Kidney capillary endothelial cell (primary cell): ENCODE measurements at regions not wholly inside any gene's neighbourhood (a gene's known extent, or its start where the extent isn't known, plus 50 kb on each side); places are given as distances from the start of the nearest gene placed in this dataset.

ENCODE experiments used
- DNase-seq: peaks from one replicate; pipeline ENCODE4 v3.0.0-alpha.2; 2018; ENCODE audit warnings: low spot score

- DNase-seq: no peak
Measured at GRCh38 chr22:49169074-49169744, 658.5 kb downstream of the BRD1 start.

GRCh38 chr22:49168219-49168813, 659.4 kb downstream of the BRD1 start:
- DNase-seq: no peak

GRCh38 chr22:49166746-49167145, 660.9 kb downstream of the BRD1 start:
- DNase-seq: no peak

- no peak for DNase-seq
Measured at GRCh38 chr22:49166211-49166610, 661.5 kb downstream of the BRD1 start.

- no peak for DNase-seq
Measured at GRCh38 chr22:49164773-49165320, 662.8 kb downstream of the BRD1 start.

GRCh38 chr22:49163960-49164690, 663.5 kb downstream of the BRD1 start:
- no peak for DNase-seq

GRCh38 chr22:49163258-49163959, 664.3 kb downstream of the BRD1 start:
- DNase-seq: no peak

GRCh38 chr22:49162841-49163240, 664.8 kb downstream of the BRD1 start:
- no peak for DNase-seq

- DNase-seq: no peak
Measured at GRCh38 chr22:49161002-49161850, 666.4 kb downstream of the BRD1 start.

GRCh38 chr22:49160261-49161001, 667.2 kb downstream of the BRD1 start:
- DNase-seq: no peak

GRCh38 chr22:49159711-49160110, 668.0 kb downstream of the BRD1 start:
- DNase-seq: no peak

- peak; percentile 0 for DNase-seq
Measured at GRCh38 chr22:49158741-49159564, 668.7 kb downstream of the BRD1 start.

GRCh38 chr22:49157529-49158339, 669.9 kb downstream of the BRD1 start:
- DNase-seq: no peak

GRCh38 chr22:49156662-49157285, 670.9 kb downstream of the BRD1 start:
- no peak for DNase-seq

GRCh38 chr22:49155770-49156580, 671.7 kb downstream of the BRD1 start:
- no peak for DNase-seq

- DNase-seq: no peak
Measured at GRCh38 chr22:49155039-49155769, 672.5 kb downstream of the BRD1 start.

- no peak for DNase-seq
Measured at GRCh38 chr22:49154433-49154832, 673.2 kb downstream of the BRD1 start.
